ENCODE measurements at regions not wholly inside any gene's neighbourhood (a gene's known extent, or its start where the extent isn't known, plus 50 kb on each side); places are given as distances from the start of the nearest gene placed in this dataset.

DNA sequence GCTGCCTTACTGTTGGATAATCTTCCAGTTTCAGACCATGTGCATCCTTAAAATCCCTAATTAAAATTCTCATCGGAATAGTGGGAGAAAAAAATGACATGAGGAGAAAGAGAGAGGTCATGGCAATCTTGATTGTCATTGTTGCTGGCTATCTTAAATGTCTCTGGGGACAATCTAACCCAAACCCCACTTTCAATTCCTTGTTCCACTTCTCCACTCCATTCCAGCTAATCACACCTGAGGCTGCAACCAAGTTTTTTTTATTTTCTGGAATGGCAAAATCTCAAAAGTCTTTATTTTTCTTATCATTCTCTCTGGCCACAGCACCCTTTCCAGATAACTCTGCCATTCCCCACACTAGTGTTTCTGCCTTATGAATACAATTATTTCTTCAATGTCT is 171.9 kb upstream of the RASA1 start:
- POLR2A ChIA-PET, result no interaction called here
- CTCF ChIA-PET, result no interaction called here
- Histone ChIP-seq H3K27me3 (ENCODE audit: control insufficient read depth, insufficient read depth, low read length) (no peaks in the 10 kb centered on the region), H3K9me3 (ENCODE audit: control insufficient read depth, insufficient read depth, low read depth, low read length) (no peaks in the 10 kb centered on the region), H3K4me1 (ENCODE audit: control insufficient read depth, insufficient read depth, low read length) (no peaks in the 10 kb centered on the region), H3K27ac (ENCODE audit: low read length) (no peak overlapping the region), H3K36me3 (ENCODE audit: control insufficient read depth, insufficient read depth, low read length) (no peaks in the 10 kb centered on the region), H3K4me3 (ENCODE audit: low read depth in 2 of 2, low read length in 2 of 2) (no peak overlapping the region)
- TF ChIP-seq SIN3A (IDR thresholded peaks at IDR 0.05; ENCODE audit: borderline replicate concordance, insufficient read depth, low read depth, low read length) (no peak), TCF7L2 (IDR thresholded peaks at IDR 0.05; ENCODE audit: low read depth, low read length) (no peak), POLR2AphosphoS5 (IDR thresholded peaks at IDR 0.05; ENCODE audit: low read depth, low read length) (no peak)
- TF ChIP-seq, protein P1, sequence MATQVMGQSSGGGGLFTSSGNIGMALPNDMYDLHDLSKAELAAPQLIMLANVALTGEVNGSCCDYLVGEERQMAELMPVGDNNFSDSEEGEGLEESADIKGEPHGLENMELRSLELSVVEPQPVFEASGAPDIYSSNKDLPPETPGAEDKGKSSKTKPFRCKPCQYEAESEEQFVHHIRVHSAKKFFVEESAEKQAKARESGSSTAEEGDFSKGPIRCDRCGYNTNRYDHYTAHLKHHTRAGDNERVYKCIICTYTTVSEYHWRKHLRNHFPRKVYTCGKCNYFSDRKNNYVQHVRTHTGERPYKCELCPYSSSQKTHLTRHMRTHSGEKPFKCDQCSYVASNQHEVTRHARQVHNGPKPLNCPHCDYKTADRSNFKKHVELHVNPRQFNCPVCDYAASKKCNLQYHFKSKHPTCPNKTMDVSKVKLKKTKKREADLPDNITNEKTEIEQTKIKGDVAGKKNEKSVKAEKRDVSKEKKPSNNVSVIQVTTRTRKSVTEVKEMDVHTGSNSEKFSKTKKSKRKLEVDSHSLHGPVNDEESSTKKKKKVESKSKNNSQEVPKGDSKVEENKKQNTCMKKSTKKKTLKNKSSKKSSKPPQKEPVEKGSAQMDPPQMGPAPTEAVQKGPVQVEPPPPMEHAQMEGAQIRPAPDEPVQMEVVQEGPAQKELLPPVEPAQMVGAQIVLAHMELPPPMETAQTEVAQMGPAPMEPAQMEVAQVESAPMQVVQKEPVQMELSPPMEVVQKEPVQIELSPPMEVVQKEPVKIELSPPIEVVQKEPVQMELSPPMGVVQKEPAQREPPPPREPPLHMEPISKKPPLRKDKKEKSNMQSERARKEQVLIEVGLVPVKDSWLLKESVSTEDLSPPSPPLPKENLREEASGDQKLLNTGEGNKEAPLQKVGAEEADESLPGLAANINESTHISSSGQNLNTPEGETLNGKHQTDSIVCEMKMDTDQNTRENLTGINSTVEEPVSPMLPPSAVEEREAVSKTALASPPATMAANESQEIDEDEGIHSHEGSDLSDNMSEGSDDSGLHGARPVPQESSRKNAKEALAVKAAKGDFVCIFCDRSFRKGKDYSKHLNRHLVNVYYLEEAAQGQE (IDR thresholded peaks at IDR 0.05; ENCODE audit: insufficient read depth in 1 of 2, low read depth in 2 of 2, low read length in 1 of 2), result no peak
- TF ChIP-seq, protein P2, sequence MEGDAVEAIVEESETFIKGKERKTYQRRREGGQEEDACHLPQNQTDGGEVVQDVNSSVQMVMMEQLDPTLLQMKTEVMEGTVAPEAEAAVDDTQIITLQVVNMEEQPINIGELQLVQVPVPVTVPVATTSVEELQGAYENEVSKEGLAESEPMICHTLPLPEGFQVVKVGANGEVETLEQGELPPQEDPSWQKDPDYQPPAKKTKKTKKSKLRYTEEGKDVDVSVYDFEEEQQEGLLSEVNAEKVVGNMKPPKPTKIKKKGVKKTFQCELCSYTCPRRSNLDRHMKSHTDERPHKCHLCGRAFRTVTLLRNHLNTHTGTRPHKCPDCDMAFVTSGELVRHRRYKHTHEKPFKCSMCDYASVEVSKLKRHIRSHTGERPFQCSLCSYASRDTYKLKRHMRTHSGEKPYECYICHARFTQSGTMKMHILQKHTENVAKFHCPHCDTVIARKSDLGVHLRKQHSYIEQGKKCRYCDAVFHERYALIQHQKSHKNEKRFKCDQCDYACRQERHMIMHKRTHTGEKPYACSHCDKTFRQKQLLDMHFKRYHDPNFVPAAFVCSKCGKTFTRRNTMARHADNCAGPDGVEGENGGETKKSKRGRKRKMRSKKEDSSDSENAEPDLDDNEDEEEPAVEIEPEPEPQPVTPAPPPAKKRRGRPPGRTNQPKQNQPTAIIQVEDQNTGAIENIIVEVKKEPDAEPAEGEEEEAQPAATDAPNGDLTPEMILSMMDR (IDR thresholded peaks at IDR 0.05), result no peak
- no TSS peak for BruUV-seq (replicated peaks)
- in situ Hi-C loops (cut with HindIII; ENCODE audit: low pct_unique_long_range_greater_than_20kb, low sequenced_read_pairs), result no loop called here
- intact Hi-C loops (cut with micrococcal nuclease; ENCODE audit: unreplicated experiment), result no loop called here
- ATAC-seq, result no peak
- no peak for DNase-seq (ENCODE audit: low read depth, low spot score)

DNA sequence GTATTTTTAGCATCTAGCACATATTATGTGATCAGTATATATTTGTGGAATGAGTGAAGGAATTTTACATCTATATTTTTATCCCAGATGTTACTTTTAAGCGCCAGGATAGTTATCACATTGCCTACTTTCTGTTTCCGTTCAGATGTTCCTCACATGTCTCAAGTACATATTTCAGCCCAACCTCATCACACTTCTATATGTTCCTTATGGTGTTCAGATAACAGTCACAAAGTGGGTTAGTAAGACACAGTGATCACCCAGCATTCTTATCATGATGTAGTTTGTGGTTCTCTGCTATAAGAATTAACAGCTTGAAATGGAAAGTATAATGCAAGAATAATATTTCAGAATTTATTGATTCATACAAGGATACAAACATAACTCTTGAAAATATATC is 170.0 kb upstream of the RASA1 start:
- no TSS peak for BruUV-seq (replicated peaks)
- ATAC-seq, result no peak
- no peak for TF ChIP-seq TCF7L2 (IDR thresholded peaks at IDR 0.05; ENCODE audit: low read depth, low read length)
- TF ChIP-seq, protein P1 (IDR thresholded peaks at IDR 0.05; ENCODE audit: insufficient read depth in 1 of 2, low read depth in 2 of 2, low read length in 1 of 2), result no peak
- no peak for TF ChIP-seq POLR2AphosphoS5 (IDR thresholded peaks at IDR 0.05; ENCODE audit: low read depth, low read length)
- TF ChIP-seq, protein P2 (IDR thresholded peaks at IDR 0.05), result no peak
- TF ChIP-seq SIN3A (IDR thresholded peaks at IDR 0.05; ENCODE audit: borderline replicate concordance, insufficient read depth, low read depth, low read length), result no peak
- in situ Hi-C loops (cut with HindIII; ENCODE audit: low pct_unique_long_range_greater_than_20kb, low sequenced_read_pairs) (no loop called here), intact Hi-C loops (cut with micrococcal nuclease; ENCODE audit: unreplicated experiment) (no loop called here)
- H3K4me3 ChIP-seq (ENCODE audit: low read depth in 2 of 2, low read length in 2 of 2), result no peak overlapping the region
- 0 out of 2 replicates have a peak, but pooled peaks cover 2% of the 10 kb centered on the region for H3K27me3 ChIP-seq (ENCODE audit: control insufficient read depth, insufficient read depth, low read length)
- DNase-seq (ENCODE audit: low read depth, low spot score), result no peak
- ChIA-PET POLR2A (no interaction called here), CTCF (no interaction called here)
- no peak overlapping the region for H3K27ac ChIP-seq (ENCODE audit: low read length)
- H3K36me3 ChIP-seq (ENCODE audit: control insufficient read depth, insufficient read depth, low read length), result no peaks in the 10 kb centered on the region
- H3K4me1 ChIP-seq (ENCODE audit: control insufficient read depth, insufficient read depth, low read length), result no peaks in the 10 kb centered on the region
- no peaks in the 10 kb centered on the region for H3K9me3 ChIP-seq (ENCODE audit: control insufficient read depth, insufficient read depth, low read depth, low read length)
